ENCODE measurements at regions not wholly inside any gene's neighbourhood (a gene's known extent, or its start where the extent isn't known, plus 50 kb on each side); places are given as distances from the start of the nearest gene placed in this dataset.

DNA sequence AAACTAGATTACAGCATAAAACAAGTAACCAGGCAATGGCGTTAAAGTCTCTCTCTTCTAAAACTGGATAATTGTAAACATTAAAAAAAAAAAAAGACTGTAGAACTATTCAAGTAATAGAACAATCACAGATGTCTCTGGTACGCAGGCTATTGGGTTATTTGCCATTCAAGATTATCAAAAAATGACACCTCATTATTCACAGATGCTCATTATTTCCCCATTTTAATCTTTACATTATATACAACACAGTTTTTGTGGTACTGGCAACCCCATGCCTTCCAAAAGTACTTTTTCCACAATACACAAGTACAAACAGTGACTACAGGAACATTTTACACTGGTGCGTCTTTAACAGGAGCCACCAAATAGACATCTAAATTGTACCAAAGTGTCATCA is 109.4 kb downstream of the ZNF608 start:
- no peak overlapping the region for H4K5ac ChIP-seq (ENCODE audit: insufficient read length, low read depth, low read length)
- Mint-ChIP-seq H3K4me3 (no peak overlapping the region), H3K4me1 (peaks cover 58% of the 10 kb centered on the region in 2 experiments), H3K36me3 (ENCODE audit: insufficient read depth in 1 of 3, low read depth in 3 of 3) (peaks cover 26 to 56% (median 48%) of the 10 kb centered on the region in 3 experiments; a peak in 6 of 7 replicates), H3K9me3 (no peaks in the 10 kb centered on the region), H3K27me3 (ENCODE audit: low read depth) (no peaks in the 10 kb centered on the region; the same call in 1 of the 2 replicates), H3K27ac (0 out of 7 replicates have a peak overlapping the region, but pooled peaks of 1 of the 3 experiments have one; percentile 4)
- no peaks in the 10 kb centered on the region for H4K20me1 ChIP-seq (ENCODE audit: control insufficient read depth, insufficient read depth, insufficient read length)
- no peak overlapping the region for H3K4me2 ChIP-seq (ENCODE audit: insufficient read depth, insufficient read length, low read length)
- WGBS (ENCODE audit: extremely low coverage, insufficient read length, low lambda C conversion rate): no CpG with 5 or more reads among the region's 3 CpGs
- no peaks in the 10 kb centered on the region for H3K79me1 ChIP-seq (ENCODE audit: insufficient read depth, low read depth, low read length, poor library complexity, severe bottlenecking)
- H2BK15ac ChIP-seq (ENCODE audit: low read depth, low read length): no peak overlapping the region
- H3K23me2 ChIP-seq (ENCODE audit: insufficient read length, low read depth, low read length, poor library complexity, severe bottlenecking): no peaks in the 10 kb centered on the region
- H3K4ac ChIP-seq (ENCODE audit: low read depth, low read length): no peak overlapping the region
- H2BK12ac ChIP-seq (ENCODE audit: insufficient read length, low read depth, low read length): no peak overlapping the region
- peaks cover 7% of the 10 kb centered on the region for H3K4me1 ChIP-seq (ENCODE audit: insufficient read depth, low read length)
- H3K9ac ChIP-seq (ENCODE audit: extremely low read depth, insufficient read length, low read length): no peak overlapping the region
- H3K79me2 ChIP-seq (ENCODE audit: insufficient read depth, low read length): no peaks in the 10 kb centered on the region
- TF ChIP-seq CTCF (conservative IDR thresholded peaks at IDR 0.05): no peak
- H4K91ac ChIP-seq (ENCODE audit: insufficient read length, low read depth, low read length): no peak overlapping the region
- H3K18ac ChIP-seq (ENCODE audit: insufficient read length, low read depth, low read length): no peak overlapping the region
- no peak overlapping the region for H2AFZ ChIP-seq (ENCODE audit: low read length)
- no peak overlapping the region for H3K14ac ChIP-seq (ENCODE audit: insufficient read depth, low read length)
- H2BK20ac ChIP-seq (ENCODE audit: low read depth, low read length, poor library complexity, severe bottlenecking): no peak overlapping the region
- H2AK5ac ChIP-seq (ENCODE audit: insufficient read length, low read length): no peak overlapping the region
- H3K27me3 ChIP-seq (ENCODE audit: insufficient read depth, low read length): no peaks in the 10 kb centered on the region
- H3K27ac ChIP-seq (ENCODE audit: insufficient read length, low read depth, low read length): no peak overlapping the region
- DNase-seq: no peak
- H3K23ac ChIP-seq (ENCODE audit: insufficient read length, low read depth, low read length): no peak overlapping the region
- H2BK120ac ChIP-seq (ENCODE audit: low read depth, low read length, poor library complexity, severe bottlenecking): no peak overlapping the region
- H3T11ph ChIP-seq (ENCODE audit: low read length): no peak overlapping the region
- no peak overlapping the region for H4K8ac ChIP-seq (replicated peaks; ENCODE audit: insufficient read length, low read depth, low read length)
- H3K56ac ChIP-seq (ENCODE audit: insufficient read length, low read depth, low read length): no peak overlapping the region
- no peaks in the 10 kb centered on the region for H3K9me3 ChIP-seq (ENCODE audit: control insufficient read depth, low read depth, low read length)
- no peak overlapping the region for H2BK5ac ChIP-seq (ENCODE audit: insufficient read length, low read length)
